Loucy (cell line): ENCODE measurements at regions not wholly inside any gene's neighbourhood (a gene's known extent, or its start where the extent isn't known, plus 50 kb on each side); places are given as distances from the start of the nearest gene placed in this dataset.

Source experiments
- H2AFZ ChIP-seq: fragments of 200-600 bp; sonication (generic); 2 replicates; pipeline ENCODE4 v1.6.0; 2016; ENCODE audit warnings: antibody characterized with exemption, mild to moderate bottlenecking, low read length, moderate library complexity
- H3F3A ChIP-seq: fragments of 200-600 bp; 2 replicates; pipeline ENCODE4 v1.6.0; 2016; ENCODE audit warnings: antibody characterized with exemption, low read depth, mild to moderate bottlenecking
- H3K27me3 ChIP-seq: fragments of 200-600 bp; sonication (generic); 2 replicates; pipeline ENCODE4 v1.6.1; 2014; ENCODE audit warnings: low read length, mild to moderate bottlenecking; ENCODE audit not compliant: insufficient read depth, poor library complexity, severe bottlenecking
- H3K36me3 ChIP-seq: fragments of 200-600 bp; sonication (generic); 2 replicates; pipeline ENCODE4 v1.6.1; 2016; ENCODE audit warnings: low read length; ENCODE audit not compliant: insufficient read depth
- H3K4me1 ChIP-seq: fragments of 200-600 bp; sonication (generic); 2 replicates; pipeline ENCODE4 v1.5.1; 2014; ENCODE audit warnings: low read length, mild to moderate bottlenecking; ENCODE audit not compliant: insufficient read depth, poor library complexity, severe bottlenecking
- H3K4me2 ChIP-seq: fragments of 200-600 bp; sonication (generic); 2 replicates; pipeline ENCODE4 v1.6.0; 2014; ENCODE audit warnings: antibody characterized with exemption, low read length, low read depth, mild to moderate bottlenecking; ENCODE audit not compliant: poor library complexity, severe bottlenecking
- H3K4me3 ChIP-seq: fragments of 200-600 bp; sonication (generic); 2 replicates; pipeline ENCODE4 v1.5.1; 2014; ENCODE audit warnings: low read length, mild to moderate bottlenecking, mixed read lengths; ENCODE audit not compliant: poor library complexity, severe bottlenecking
- H3K79me2 ChIP-seq: fragments of 200-600 bp; sonication (generic); 2 replicates; pipeline ENCODE4 v1.6.1; 2014; ENCODE audit warnings: low read length; ENCODE audit not compliant: insufficient read depth
- H3K9ac ChIP-seq: fragments of 200-600 bp; sonication (generic); 2 replicates; pipeline ENCODE4 v1.6.0; 2014; ENCODE audit warnings: mild to moderate bottlenecking, low read depth, low read length, moderate library complexity; ENCODE audit not compliant: poor library complexity, severe bottlenecking
- H3K9me2 ChIP-seq: fragments of 200-600 bp; sonication (generic); replicated peaks from 2 replicates; pipeline ENCODE4 v1.6.1; 2016; ENCODE audit warnings: low read depth, low read length, mixed read lengths
- H3K9me3 ChIP-seq: fragments of 200-600 bp; sonication (generic); 2 replicates; pipeline ENCODE4 v1.6.1; 2014; ENCODE audit warnings: mild to moderate bottlenecking, antibody characterized with exemption, low read length, low read depth; ENCODE audit not compliant: insufficient read depth
- H4K20me1 ChIP-seq: fragments of 200-600 bp; sonication (generic); 2 replicates; pipeline ENCODE4 v1.6.0; 2014; ENCODE audit warnings: antibody characterized with exemption, low read length, mild to moderate bottlenecking; ENCODE audit not compliant: insufficient read depth, poor library complexity, severe bottlenecking
- EZH2phosphoT487 ChIP-seq: fragments of 200-600 bp; IDR thresholded peaks from 2 replicates; pipeline ENCODE4 v1.6.1; 2018; ENCODE audit warnings: antibody characterized with exemption, mild to moderate bottlenecking, moderate library complexity, borderline replicate concordance
- TF ChIP-seq, protein P1 (sequence below): fragments of 200-600 bp; sonication (generic); conservative IDR thresholded peaks from 2 replicates; pipeline ENCODE4 v1.5.1; 2014; ENCODE audit warnings: mild to moderate bottlenecking, antibody characterized with exemption, low read length

- Histone ChIP-seq H3F3A (no peaks in the 10 kb centered on the region), H3K27me3 (no peaks in the 10 kb centered on the region), H3K36me3 (no peaks in the 10 kb centered on the region), H3K9me3 (no peaks in the 10 kb centered on the region), H3K4me3 (no peak overlapping the region), H4K20me1 (no peaks in the 10 kb centered on the region), H3K9ac (no peak overlapping the region), H2AFZ (0 out of 2 replicates have a peak overlapping the region, but pooled peaks have one; percentile 12), H3K4me2 (no peak overlapping the region), H3K4me1 (no peaks in the 10 kb centered on the region), H3K9me2 (no peaks in the 10 kb centered on the region), H3K79me2 (no peaks in the 10 kb centered on the region)
- TF ChIP-seq, protein P1, sequence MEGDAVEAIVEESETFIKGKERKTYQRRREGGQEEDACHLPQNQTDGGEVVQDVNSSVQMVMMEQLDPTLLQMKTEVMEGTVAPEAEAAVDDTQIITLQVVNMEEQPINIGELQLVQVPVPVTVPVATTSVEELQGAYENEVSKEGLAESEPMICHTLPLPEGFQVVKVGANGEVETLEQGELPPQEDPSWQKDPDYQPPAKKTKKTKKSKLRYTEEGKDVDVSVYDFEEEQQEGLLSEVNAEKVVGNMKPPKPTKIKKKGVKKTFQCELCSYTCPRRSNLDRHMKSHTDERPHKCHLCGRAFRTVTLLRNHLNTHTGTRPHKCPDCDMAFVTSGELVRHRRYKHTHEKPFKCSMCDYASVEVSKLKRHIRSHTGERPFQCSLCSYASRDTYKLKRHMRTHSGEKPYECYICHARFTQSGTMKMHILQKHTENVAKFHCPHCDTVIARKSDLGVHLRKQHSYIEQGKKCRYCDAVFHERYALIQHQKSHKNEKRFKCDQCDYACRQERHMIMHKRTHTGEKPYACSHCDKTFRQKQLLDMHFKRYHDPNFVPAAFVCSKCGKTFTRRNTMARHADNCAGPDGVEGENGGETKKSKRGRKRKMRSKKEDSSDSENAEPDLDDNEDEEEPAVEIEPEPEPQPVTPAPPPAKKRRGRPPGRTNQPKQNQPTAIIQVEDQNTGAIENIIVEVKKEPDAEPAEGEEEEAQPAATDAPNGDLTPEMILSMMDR, result peak; percentile 87
- no peak for TF ChIP-seq EZH2phosphoT487
These were observed 828.8 kb upstream of the MBL2 start for GRCh38 chr10:53601260-53601875.

DNA sequence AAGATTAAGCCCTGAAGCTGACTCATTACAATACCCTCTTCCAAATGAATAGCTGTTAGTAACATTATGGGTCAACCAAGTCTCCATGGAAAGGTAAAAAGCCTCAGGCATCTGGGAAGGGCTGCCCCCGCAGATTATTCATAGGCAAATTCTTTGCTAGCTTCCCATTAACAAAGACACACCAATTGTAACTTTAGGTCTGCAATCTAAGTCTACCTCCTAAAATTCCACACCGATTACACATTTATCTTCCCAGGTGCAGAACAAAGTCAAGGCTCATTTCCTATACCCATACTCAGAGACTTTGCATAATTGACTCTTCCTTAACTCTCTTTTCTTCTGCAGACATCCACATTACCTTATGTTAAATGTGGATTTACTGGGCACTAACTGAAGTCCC is 826.3 kb upstream of the MBL2 start:
- Histone ChIP-seq H3K9me3 (no peaks in the 10 kb centered on the region), H3K4me2 (no peak overlapping the region), H3F3A (no peaks in the 10 kb centered on the region), H3K9me2 (no peaks in the 10 kb centered on the region), H3K4me1 (no peaks in the 10 kb centered on the region), H3K27me3 (no peaks in the 10 kb centered on the region), H3K79me2 (no peaks in the 10 kb centered on the region), H3K9ac (no peak overlapping the region), H3K4me3 (no peak overlapping the region), H3K36me3 (no peaks in the 10 kb centered on the region), H4K20me1 (no peaks in the 10 kb centered on the region), H2AFZ (no peak overlapping the region)
- no peak for TF ChIP-seq EZH2phosphoT487
- TF ChIP-seq, protein P1, result no peak

DNA sequence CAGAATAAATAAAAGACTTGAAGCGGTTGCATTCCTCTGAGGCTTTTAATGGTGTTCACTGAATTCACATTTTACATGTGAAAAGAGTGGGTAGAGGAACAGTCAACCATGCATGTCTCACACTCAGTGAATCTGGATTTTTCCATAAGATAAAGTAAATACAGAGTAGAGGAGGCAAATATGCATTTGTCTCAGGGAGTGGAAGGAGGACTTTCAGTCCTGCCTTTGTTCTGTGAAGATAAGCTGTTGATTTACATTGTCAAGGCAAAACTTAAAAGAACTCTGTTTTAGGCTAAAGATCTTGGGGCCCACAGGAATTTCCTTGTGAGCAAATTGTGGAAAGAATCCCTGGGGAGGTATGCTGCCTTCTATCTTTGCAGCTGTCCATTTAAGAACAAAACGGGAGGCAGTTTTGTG is 825.3 kb upstream of the MBL2 start:
- no peak overlapping the region for H3K4me2 ChIP-seq
- no peak overlapping the region for H3K9ac ChIP-seq
- no peak overlapping the region for H3K4me3 ChIP-seq
- no peaks in the 10 kb centered on the region for H3K36me3 ChIP-seq
- H4K20me1 ChIP-seq, result no peaks in the 10 kb centered on the region
- H3K27me3 ChIP-seq, result no peaks in the 10 kb centered on the region
- H3K4me1 ChIP-seq, result no peaks in the 10 kb centered on the region
- H2AFZ ChIP-seq, result no peak overlapping the region
- H3K9me2 ChIP-seq, result no peaks in the 10 kb centered on the region
- no peaks in the 10 kb centered on the region for H3K9me3 ChIP-seq
- H3K79me2 ChIP-seq, result no peaks in the 10 kb centered on the region
- TF ChIP-seq EZH2phosphoT487, result no peak
- TF ChIP-seq, protein P1, result no peak
- H3F3A ChIP-seq, result no peaks in the 10 kb centered on the region
